KMS-11 (cell line): ENCODE measurements at regions not wholly inside any gene's neighbourhood (a gene's known extent, or its start where the extent isn't known, plus 50 kb on each side); places are given as distances from the start of the nearest gene placed in this dataset.

Experiments used
- H2AFZ ChIP-seq: fragments of 200-600 bp; sonication (generic); 2 replicates; pipeline ENCODE4 v1.6.1; 2016; ENCODE audit warnings: antibody characterized with exemption, mixed run types, low read depth
- H3K27ac ChIP-seq: fragments of 200-600 bp; sonication (generic); 2 replicates; pipeline ENCODE4 v1.6.1; 2016; ENCODE audit warnings: mild to moderate bottlenecking, mixed run types
- H3K27me3 ChIP-seq: fragments of 200-600 bp; sonication (generic); 2 replicates; pipeline ENCODE4 v1.6.1; 2017; ENCODE audit warnings: mild to moderate bottlenecking, low read depth, mixed run types, moderate library complexity; ENCODE audit not compliant: insufficient read depth
- H3K36me3 ChIP-seq: fragments of 200-600 bp; sonication (generic); 2 replicates; pipeline ENCODE4 v1.6.1; 2017; ENCODE audit warnings: mild to moderate bottlenecking, mixed run types; ENCODE audit not compliant: insufficient read depth
- H3K4me1 ChIP-seq: fragments of 200-600 bp; sonication (generic); 2 replicates; pipeline ENCODE4 v1.6.1; 2016; ENCODE audit warnings: mild to moderate bottlenecking, low read depth, mixed run types; ENCODE audit not compliant: poor library complexity, severe bottlenecking
- H3K4me2 ChIP-seq: fragments of 200-600 bp; sonication (generic); 2 replicates; pipeline ENCODE4 v1.7.0; 2016; ENCODE audit warnings: mild to moderate bottlenecking, mixed run types
- H3K4me3 ChIP-seq: fragments of 200-600 bp; sonication (generic); IDR thresholded peaks from 2 replicates; pipeline ENCODE4 v1.6.1; 2017; ENCODE audit warnings: low read depth, low read length, mixed read lengths; ENCODE audit not compliant: insufficient read depth
- H3K79me2 ChIP-seq: fragments of 200-600 bp; sonication (generic); 2 replicates; pipeline ENCODE4 v1.6.1; 2016; ENCODE audit warnings: low read depth, mixed run types; ENCODE audit not compliant: insufficient read depth
- H3K9ac ChIP-seq: fragments of 200-600 bp; sonication (generic); 2 replicates; pipeline ENCODE4 v1.6.1; 2016; ENCODE audit warnings: mild to moderate bottlenecking, mixed run types
- H4K20me1 ChIP-seq: fragments of 200-600 bp; sonication (generic); 2 replicates; pipeline ENCODE4 v1.6.1; 2016; ENCODE audit warnings: mild to moderate bottlenecking, mixed run types; ENCODE audit not compliant: insufficient read depth
- CTCF ChIP-seq: fragments of 200-600 bp; sonication (generic); conservative IDR thresholded peaks from 2 replicates; pipeline ENCODE4 v1.6.1; 2017; ENCODE audit warnings: low read depth, mild to moderate bottlenecking, antibody characterized with exemption, low read length, moderate library complexity, mixed read lengths

- Histone ChIP-seq H3K4me1 (peaks cover 60% of the 10 kb centered on the region), H2AFZ (peak overlapping the region; percentile 66), H3K9ac (peak overlapping the region; percentile 30; the same call in 1 of the 2 replicates), H3K4me3 (no peak overlapping the region), H4K20me1 (no peaks in the 10 kb centered on the region), H3K79me2 (no peaks in the 10 kb centered on the region), H3K27me3 (no peaks in the 10 kb centered on the region), H3K36me3 (no peaks in the 10 kb centered on the region), H3K4me2 (peak overlapping the region; percentile 33), H3K27ac (no peak overlapping the region)
- peak; percentile 94 for TF ChIP-seq CTCF
Observed at GRCh38 chr6:137705160-137706082, 161.6 kb upstream of the TNFAIP3 start.

GRCh38 chr6:137706083-137706750, 160.8 kb upstream of the TNFAIP3 start:
- Histone ChIP-seq H3K9ac (no peak overlapping the region), H3K36me3 (no peaks in the 10 kb centered on the region), H2AFZ (no peak overlapping the region), H3K27ac (no peak overlapping the region), H4K20me1 (no peaks in the 10 kb centered on the region), H3K79me2 (no peaks in the 10 kb centered on the region), H3K4me1 (peaks cover 65% of the 10 kb centered on the region), H3K4me3 (no peak overlapping the region), H3K27me3 (no peaks in the 10 kb centered on the region), H3K4me2 (peak overlapping the region; percentile 84)
- no peak for TF ChIP-seq CTCF

GRCh38 chr6:137707038-137707589, 159.9 kb upstream of the TNFAIP3 start:
- Histone ChIP-seq H3K9ac (no peak overlapping the region; the same call in 1 of the 2 replicates), H2AFZ (peak overlapping the region; percentile 77), H3K79me2 (no peaks in the 10 kb centered on the region), H3K27me3 (no peaks in the 10 kb centered on the region), H4K20me1 (no peaks in the 10 kb centered on the region), H3K36me3 (no peaks in the 10 kb centered on the region), H3K27ac (peak overlapping the region; percentile 49; the same call in 1 of the 2 replicates), H3K4me2 (peak overlapping the region; percentile 84), H3K4me1 (peaks cover 65% of the 10 kb centered on the region), H3K4me3 (no peak overlapping the region)
- no peak for TF ChIP-seq CTCF

GRCh38 chr6:137707590-137708360, 159.3 kb upstream of the TNFAIP3 start:
- no peaks in the 10 kb centered on the region for H3K36me3 ChIP-seq
- H3K27me3 ChIP-seq = no peaks in the 10 kb centered on the region
- peak overlapping the region; percentile 84 for H3K4me2 ChIP-seq
- peak overlapping the region; percentile 10; the same call in 1 of the 2 replicates for H3K9ac ChIP-seq
- H3K4me1 ChIP-seq = peaks cover 65% of the 10 kb centered on the region
- H3K4me3 ChIP-seq = no peak overlapping the region
- no peaks in the 10 kb centered on the region for H4K20me1 ChIP-seq
- peak; percentile 92 for TF ChIP-seq CTCF
- H3K27ac ChIP-seq = peak overlapping the region; percentile 49
- no peaks in the 10 kb centered on the region for H3K79me2 ChIP-seq
- H2AFZ ChIP-seq = peak overlapping the region; percentile 77
